Neutrophil (primary cell): ENCODE measurements at regions not wholly inside any gene's neighbourhood (a gene's known extent, or its start where the extent isn't known, plus 50 kb on each side); places are given as distances from the start of the nearest gene placed in this dataset.

ENCODE experiments used
- H3K27ac ChIP-seq: fragments of 200-600 bp; sonication (generic); 2 replicates; pipeline ENCODE4 v1.5.1; 2016; ENCODE audit warnings: mild to moderate bottlenecking, moderate library complexity
- H3K27me3 ChIP-seq: fragments of 200-600 bp; sonication (generic); 2 replicates; pipeline ENCODE4 v1.6.0; 2016; ENCODE audit warnings: mild to moderate bottlenecking
- H3K36me3 ChIP-seq: fragments of 200-600 bp; sonication (generic); 2 replicates; pipeline ENCODE4 v1.5.1; 2017
- H3K4me1 ChIP-seq, 2 experiments: fragments of 200-600 bp in 1 of 2; sonication (generic) in 1 of 2; 1 replicate in 1 of 2; 2 replicates in 1 of 2; pipeline versions ENCODE4 v1.5.1 to v1.6.1; 2013 to 2016; ENCODE audit warnings: low read depth in 1 of 2, low read length in 1 of 2, mild to moderate bottlenecking in 1 of 2, moderate library complexity in 1 of 2; ENCODE audit not compliant: control insufficient read depth in 1 of 2, insufficient read depth in 1 of 2
- H3K4me3 ChIP-seq, 2 experiments: fragments of 200-600 bp in 1 of 2; sonication (generic) in 1 of 2; 1 replicate in 1 of 2; 2 replicates in 1 of 2; pipeline ENCODE4 v1.5.1; 2013 to 2016; ENCODE audit warnings: low read depth in 1 of 2, low read length in 1 of 2, mild to moderate bottlenecking in 1 of 2, moderate library complexity in 1 of 2
- H3K9me3 ChIP-seq: fragments of 200-600 bp; sonication (generic); 2 replicates; pipeline ENCODE4 v1.5.1; 2016
- TF ChIP-seq, protein P1 (sequence below): fragments of 200-600 bp; sonication (generic); IDR thresholded peaks from 2 replicates; pipeline ENCODE4 v1.5.1; 2016; ENCODE audit warnings: antibody characterized with exemption

DNA sequence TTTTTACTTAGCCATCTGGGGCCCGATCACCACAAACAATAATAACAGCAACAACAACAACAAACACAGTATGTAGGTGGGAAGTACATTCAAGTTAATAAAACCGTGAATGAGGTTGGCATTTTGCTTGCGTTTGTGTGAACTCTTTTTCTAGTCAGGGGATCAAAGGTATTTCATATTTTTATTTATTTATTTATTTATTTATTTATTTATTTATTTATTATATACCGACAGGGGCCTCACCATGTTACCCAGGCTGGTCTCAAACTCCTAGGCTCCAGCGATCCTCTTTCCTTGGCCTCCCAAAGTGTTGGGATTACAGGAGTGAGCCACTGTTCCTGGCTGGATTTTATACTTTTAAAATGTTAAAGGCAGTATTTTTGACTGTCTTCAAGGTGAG, 325.4 kb downstream of the RAPGEF2 start:
- Histone ChIP-seq H3K27ac (no peak overlapping the region), H3K27me3 (peaks cover 22% of the 10 kb centered on the region), H3K9me3 (no peaks in the 10 kb centered on the region), H3K4me3 (no peak overlapping the region), H3K4me1 (no peaks in the 10 kb centered on the region), H3K36me3 (no peaks in the 10 kb centered on the region)
- TF ChIP-seq, protein P1, sequence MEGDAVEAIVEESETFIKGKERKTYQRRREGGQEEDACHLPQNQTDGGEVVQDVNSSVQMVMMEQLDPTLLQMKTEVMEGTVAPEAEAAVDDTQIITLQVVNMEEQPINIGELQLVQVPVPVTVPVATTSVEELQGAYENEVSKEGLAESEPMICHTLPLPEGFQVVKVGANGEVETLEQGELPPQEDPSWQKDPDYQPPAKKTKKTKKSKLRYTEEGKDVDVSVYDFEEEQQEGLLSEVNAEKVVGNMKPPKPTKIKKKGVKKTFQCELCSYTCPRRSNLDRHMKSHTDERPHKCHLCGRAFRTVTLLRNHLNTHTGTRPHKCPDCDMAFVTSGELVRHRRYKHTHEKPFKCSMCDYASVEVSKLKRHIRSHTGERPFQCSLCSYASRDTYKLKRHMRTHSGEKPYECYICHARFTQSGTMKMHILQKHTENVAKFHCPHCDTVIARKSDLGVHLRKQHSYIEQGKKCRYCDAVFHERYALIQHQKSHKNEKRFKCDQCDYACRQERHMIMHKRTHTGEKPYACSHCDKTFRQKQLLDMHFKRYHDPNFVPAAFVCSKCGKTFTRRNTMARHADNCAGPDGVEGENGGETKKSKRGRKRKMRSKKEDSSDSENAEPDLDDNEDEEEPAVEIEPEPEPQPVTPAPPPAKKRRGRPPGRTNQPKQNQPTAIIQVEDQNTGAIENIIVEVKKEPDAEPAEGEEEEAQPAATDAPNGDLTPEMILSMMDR, result no peak

DNA sequence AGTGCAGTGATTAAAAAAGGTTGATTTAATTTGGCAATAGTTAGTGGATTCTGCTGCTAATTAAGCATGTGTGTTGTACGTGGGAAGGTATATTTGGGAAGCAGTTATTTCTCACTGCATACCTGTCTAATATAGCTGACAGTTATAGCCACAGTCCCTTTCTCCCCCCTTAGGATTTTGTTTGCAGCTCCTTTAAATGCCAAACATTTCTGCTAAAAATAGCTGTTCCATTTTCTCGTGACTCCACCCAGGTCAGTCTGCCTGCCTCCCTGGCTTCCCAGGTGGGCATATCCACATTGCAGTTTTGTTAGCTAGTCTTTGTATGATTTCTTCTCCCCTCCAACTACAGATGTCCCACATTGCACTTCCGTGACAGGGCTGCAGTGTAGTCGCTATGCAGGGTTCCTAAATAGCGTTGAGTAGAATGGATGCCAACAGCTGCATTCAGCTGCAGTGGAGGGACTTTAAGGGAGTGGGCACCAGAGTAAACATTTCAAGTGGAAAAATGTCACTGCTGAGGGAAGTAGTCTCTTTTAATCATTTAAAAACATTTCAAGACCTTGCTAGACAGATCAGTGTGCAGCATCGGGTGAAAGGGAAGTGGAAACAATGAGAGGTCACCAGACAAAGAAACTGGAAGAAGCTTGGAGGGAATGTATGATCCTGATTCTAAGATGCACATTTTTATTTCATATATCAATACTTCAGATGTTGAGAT, 326.3 kb downstream of the RAPGEF2 start:
- H3K27ac ChIP-seq, result no peak overlapping the region
- no peaks in the 10 kb centered on the region for H3K36me3 ChIP-seq
- H3K4me3 ChIP-seq, result no peak overlapping the region
- H3K9me3 ChIP-seq, result no peaks in the 10 kb centered on the region
- no peaks in the 10 kb centered on the region for H3K4me1 ChIP-seq
- peaks cover 30% of the 10 kb centered on the region for H3K27me3 ChIP-seq
- TF ChIP-seq, protein P1, result no peak

DNA sequence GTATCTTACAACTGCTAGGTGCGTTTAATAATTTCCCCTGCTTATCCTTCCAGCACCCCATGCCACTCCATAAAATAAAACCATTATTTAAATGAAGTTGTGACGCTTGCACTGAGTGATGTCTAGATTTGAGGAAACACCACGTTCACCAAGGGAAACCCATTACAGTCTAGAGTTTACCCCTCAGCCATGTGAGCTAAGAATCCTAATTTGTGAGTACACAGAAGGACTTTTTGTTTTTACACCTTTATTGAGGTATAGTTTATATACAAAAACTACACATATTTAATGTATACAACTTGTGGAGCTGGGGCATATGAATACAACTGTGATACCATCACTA, 326.8 kb downstream of the RAPGEF2 start:
- Histone ChIP-seq H3K27ac (no peak overlapping the region), H3K4me3 (no peak overlapping the region), H3K4me1 (no peaks in the 10 kb centered on the region), H3K9me3 (no peaks in the 10 kb centered on the region), H3K27me3 (peaks cover 36% of the 10 kb centered on the region), H3K36me3 (no peaks in the 10 kb centered on the region)
- TF ChIP-seq, protein P1, result no peak

DNA sequence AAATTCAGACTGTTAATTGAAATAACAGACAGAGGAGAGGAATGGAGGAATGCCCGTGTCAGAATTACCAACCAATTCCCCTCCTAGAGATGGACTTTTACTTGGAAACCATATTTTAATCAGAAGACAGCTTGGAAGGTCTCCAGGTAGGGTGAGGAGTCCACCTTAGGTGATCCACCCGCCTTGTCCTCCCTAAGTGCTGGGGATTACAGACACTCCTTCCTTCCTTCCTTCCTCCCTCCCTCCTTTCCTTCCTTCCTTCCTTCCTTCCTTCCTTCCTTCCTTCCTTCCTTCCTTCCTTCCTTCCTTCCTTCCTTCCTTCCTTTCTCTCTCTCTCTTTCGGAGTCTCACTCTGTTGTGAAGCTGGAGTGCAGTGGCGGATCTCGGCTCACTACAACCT, 328.0 kb downstream of the RAPGEF2 start:
- H3K4me1 ChIP-seq, result no peaks in the 10 kb centered on the region
- no peak overlapping the region for H3K27ac ChIP-seq
- TF ChIP-seq, protein P1, result no peak
- H3K27me3 ChIP-seq, result peaks cover 48% of the 10 kb centered on the region
- no peak overlapping the region for H3K4me3 ChIP-seq
- no peaks in the 10 kb centered on the region for H3K36me3 ChIP-seq
- no peaks in the 10 kb centered on the region for H3K9me3 ChIP-seq

DNA sequence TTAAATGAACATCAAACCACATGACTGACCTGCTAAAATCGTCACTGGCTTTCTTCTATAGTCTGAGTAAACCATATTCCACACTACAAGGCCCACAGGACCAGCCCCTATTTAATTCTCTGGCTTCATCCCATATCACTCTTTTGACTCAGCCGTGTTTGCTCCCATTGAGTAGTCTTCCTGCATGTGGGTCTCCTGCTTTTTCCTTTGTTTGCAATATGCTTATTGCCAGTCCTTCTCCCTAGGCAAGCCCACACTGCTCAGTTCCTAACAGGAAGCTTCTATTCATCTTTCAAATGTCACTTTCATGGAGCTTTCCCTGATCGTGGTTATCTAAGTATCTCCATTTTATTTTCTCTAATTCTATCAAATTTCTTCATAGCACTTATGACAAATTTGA, 329.6 kb downstream of the RAPGEF2 start:
- TF ChIP-seq, protein P1, result no peak
- H3K4me3 ChIP-seq, result no peak overlapping the region

More for the DNA sequence above, 329.6 kb downstream of the RAPGEF2 start:
- H3K9me3 ChIP-seq, result no peaks in the 10 kb centered on the region
- H3K36me3 ChIP-seq, result no peaks in the 10 kb centered on the region
- peaks cover 61% of the 10 kb centered on the region for H3K27me3 ChIP-seq
- no peaks in the 10 kb centered on the region for H3K4me1 ChIP-seq
- no peak overlapping the region for H3K27ac ChIP-seq
